Upper lobe of left lung (tissue), 6 donors: ENCODE measurements at regions not wholly inside any gene's neighbourhood (a gene's known extent, or its start where the extent isn't known, plus 50 kb on each side); places are given as distances from the start of the nearest gene placed in this dataset.

Experiments used
- ATAC-seq, 2 donors: fragments of 200-7000 bp; cut with Tn5 transposase; one replicate each; pipeline ENCODE4 v1.9.1; 2022; ENCODE audit warnings: mild to moderate bottlenecking in 2 of 2, moderate library complexity in 2 of 2; ENCODE audit not compliant: low FRiP score in 2 of 2
- DNase-seq, 2 donors: peaks; one replicate each; pipeline ENCODE4 v3.0.0-alpha.2; 2019 to 2020
- H3K27ac ChIP-seq, 4 donors: fragments of 200-600 bp; sonication (generic); one replicate each; pipeline ENCODE4 v1.5.1; 2016 to 2019
- H3K27me3 ChIP-seq, 4 donors: fragments of 200-600 bp; sonication (generic); one replicate each; pipeline ENCODE4 v1.5.1; 2017 to 2019
- H3K36me3 ChIP-seq, 4 donors: fragments of 200-600 bp; sonication (generic); one replicate each; pipeline ENCODE4 v1.5.1; 2016 to 2019
- H3K4me1 ChIP-seq, 4 donors: fragments of 200-600 bp; sonication (generic); one replicate each; pipeline ENCODE4 v1.5.1; 2018 to 2019
- H3K4me3 ChIP-seq, 4 donors: fragments of 200-600 bp; sonication (generic); one replicate each; pipeline ENCODE4 v1.5.1; 2017 to 2019; ENCODE audit warnings: mild to moderate bottlenecking in 2 of 4, moderate library complexity in 1 of 4
- H3K9me3 ChIP-seq, 4 donors: fragments of 200-600 bp; sonication (generic); one replicate each; pipeline ENCODE4 v1.5.1; 2018 to 2019
- CTCF ChIP-seq, 6 experiments: fragments of 450-650 bp in 4 of 6; fragments of 200-600 bp in 2 of 6; sonication (generic) in 2 of 6; IDR thresholded peaks; one replicate each; pipeline ENCODE4 v1.5.1; 2016 to 2019; ENCODE audit warnings: antibody characterized with exemption in 6 of 6
- EP300 ChIP-seq, 4 donors: sonication (generic); formaldehyde crosslinking; IDR thresholded peaks; one replicate each; pipeline ENCODE4 v1.5.1; 2017; ENCODE audit warnings: antibody characterized with exemption in 4 of 4, control low read depth in 2 of 4
- POLR2A ChIP-seq, 4 donors: fragments of 450-650 bp; IDR thresholded peaks; one replicate each; pipeline ENCODE4 v1.5.1; 2016 to 2017; ENCODE audit warnings: antibody characterized with exemption in 4 of 4, mild to moderate bottlenecking in 2 of 4
- POLR2AphosphoS5 ChIP-seq, 2 donors: sonication (generic); formaldehyde crosslinking; IDR thresholded peaks; one replicate each; pipeline ENCODE4 v1.5.1; 2017; ENCODE audit warnings: antibody characterized with exemption in 2 of 2
- WGBS, 2 donors: methylation state at CpG; one replicate each; pipeline ENCODE4 v1.1.5; 2017 to 2018; 5-methylcytosine and 5-hydroxymethylcytosine counted together
- donor health status: DM: no; HTN: no; CAD: no; lungs with moderate emphysema.
- donor health status: DM: no; HTN: yes; CAD: no; lungs with severe emphysema.

GRCh38 chr12:29971446-29971845 is 187.7 kb upstream of the TMTC1 start:
- Histone ChIP-seq H3K9me3 (no peaks in the 10 kb centered on the region), H3K27me3 (no peaks in the 10 kb centered on the region), H3K4me3 (no peak overlapping the region), H3K27ac (no peak overlapping the region), H3K36me3 (no peaks in the 10 kb centered on the region), H3K4me1 (no peaks in the 10 kb centered on the region)
- DNase-seq (no peak), ATAC-seq (no peak)
- TF ChIP-seq CTCF (IDR thresholded peaks at IDR 0.05) (no peak), EP300 (IDR thresholded peaks at IDR 0.05) (no peak), POLR2AphosphoS5 (IDR thresholded peaks at IDR 0.05) (no peak), POLR2A (IDR thresholded peaks at IDR 0.05) (no peak)
- 67 to 83% methylated on average over 2 of the region's 2 CpGs for WGBS, 2 donors

- ATAC-seq (no peak), DNase-seq (no peak)
- no peak overlapping the region for H3K27ac ChIP-seq
- TF ChIP-seq POLR2AphosphoS5 (IDR thresholded peaks at IDR 0.05) (no peak), EP300 (IDR thresholded peaks at IDR 0.05) (no peak), POLR2A (IDR thresholded peaks at IDR 0.05) (no peak), CTCF (IDR thresholded peaks at IDR 0.05) (no peak)
- WGBS, 2 donors: 24 to 35% methylated on average over 3 of the region's 3 CpGs
- no peaks in the 10 kb centered on the region for H3K4me1 ChIP-seq
- no peaks in the 10 kb centered on the region for H3K36me3 ChIP-seq
- no peaks in the 10 kb centered on the region for H3K9me3 ChIP-seq
- H3K27me3 ChIP-seq: no peaks in the 10 kb centered on the region
- no peak overlapping the region for H3K4me3 ChIP-seq
Observed at GRCh38 chr12:29970501-29970900, 186.8 kb upstream of the TMTC1 start.

- Histone ChIP-seq H3K4me3 (no peak overlapping the region), H3K4me1 (no peaks in the 10 kb centered on the region), H3K27me3 (no peaks in the 10 kb centered on the region), H3K36me3 (no peaks in the 10 kb centered on the region), H3K9me3 (no peaks in the 10 kb centered on the region), H3K27ac (no peak overlapping the region)
- no peak for TF ChIP-seq POLR2AphosphoS5 (IDR thresholded peaks at IDR 0.05)
- TF ChIP-seq EP300 (IDR thresholded peaks at IDR 0.05): no peak
- no peak for TF ChIP-seq CTCF (IDR thresholded peaks at IDR 0.05)
- no peak for TF ChIP-seq POLR2A (IDR thresholded peaks at IDR 0.05)
- DNase-seq (no peak), ATAC-seq (no peak)
- 82 to 88% methylated on average over 6 of the region's 6 CpGs for WGBS, 2 donors
Observed at GRCh38 chr12:29962276-29963035, 178.7 kb upstream of the TMTC1 start.

- H3K4me1 ChIP-seq: no peaks in the 10 kb centered on the region
- no peak overlapping the region for H3K4me3 ChIP-seq
- H3K9me3 ChIP-seq: no peaks in the 10 kb centered on the region
- no peak overlapping the region for H3K27ac ChIP-seq
- 70 to 73% methylated on average over 4 of the region's 4 CpGs for WGBS, 2 donors
- H3K36me3 ChIP-seq: no peaks in the 10 kb centered on the region
- H3K27me3 ChIP-seq: no peaks in the 10 kb centered on the region
- TF ChIP-seq CTCF (IDR thresholded peaks at IDR 0.05) (no peak), POLR2AphosphoS5 (IDR thresholded peaks at IDR 0.05) (no peak), EP300 (IDR thresholded peaks at IDR 0.05) (no peak), POLR2A (IDR thresholded peaks at IDR 0.05) (no peak)
- DNase-seq (no peak), ATAC-seq (no peak)
Observed at GRCh38 chr12:29961231-29961630, 177.5 kb upstream of the TMTC1 start.

- Histone ChIP-seq H3K27me3 (no peaks in the 10 kb centered on the region), H3K27ac (no peak overlapping the region), H3K4me3 (no peak overlapping the region), H3K36me3 (no peaks in the 10 kb centered on the region), H3K9me3 (no peaks in the 10 kb centered on the region), H3K4me1 (no peaks in the 10 kb centered on the region)
- DNase-seq (no peak), ATAC-seq (no peak)
- no peak for TF ChIP-seq EP300 (IDR thresholded peaks at IDR 0.05)
- no peak for TF ChIP-seq POLR2A (IDR thresholded peaks at IDR 0.05)
- no peak for TF ChIP-seq POLR2AphosphoS5 (IDR thresholded peaks at IDR 0.05)
- TF ChIP-seq CTCF (IDR thresholded peaks at IDR 0.05): no peak
- 69 to 75% methylated on average over 2 of the region's 2 CpGs for WGBS, 2 donors
Observed at GRCh38 chr12:29960122-29960521, 176.4 kb upstream of the TMTC1 start.
